HG02642 (cell line): ENCODE measurements at regions not wholly inside any gene's neighbourhood (a gene's known extent, or its start where the extent isn't known, plus 50 kb on each side); places are given as distances from the start of the nearest gene placed in this dataset.
"Not testable (repeated sequence)": the region's sequence is repeated elsewhere in the genome, so short reads cannot be mapped to it uniquely, and the experiment has no call there.

Source experiments
- ATAC-seq: cut with Tn5 transposase; IDR thresholded peaks from one replicate; pipeline ENCODE4 v1.9.1; 2021; ENCODE audit warnings: mild to moderate bottlenecking; ENCODE audit not compliant: unreplicated experiment, poor library complexity

GRCh38 chrX:106481341-106481740 is 130.4 kb upstream of the RADX start:
- no peak for ATAC-seq

- ATAC-seq = peak; percentile 99
Measured at GRCh38 chrX:106484233-106484632, 127.5 kb upstream of the RADX start.

GRCh38 chrX:106493210-106493816 is 118.5 kb upstream of the RADX start:
- not testable (repeated sequence) for ATAC-seq

GRCh38 chrX:106499473-106499872 is 112.3 kb upstream of the RADX start:
- no peak for ATAC-seq

- ATAC-seq = no peak
Measured at GRCh38 chrX:106510713-106511403, 100.9 kb upstream of the RADX start.
